ENCODE measurements at regions not wholly inside any gene's neighbourhood (a gene's known extent, or its start where the extent isn't known, plus 50 kb on each side); places are given as distances from the start of the nearest gene placed in this dataset.

- Histone ChIP-seq H3K4me3 (ENCODE audit: low read depth, low read length) (no peak overlapping the region), H3K27ac (ENCODE audit: low read depth, low read length) (no peak overlapping the region), H3K9me3 (ENCODE audit: control insufficient read depth, insufficient read depth, low read length) (peaks cover 23% of the 10 kb centered on the region), H3K27me3 (ENCODE audit: control insufficient read depth, insufficient read depth, low read length) (no peaks in the 10 kb centered on the region)
- no peak for TF ChIP-seq CTCF (IDR thresholded peaks at IDR 0.05; ENCODE audit: low read depth, low read length)
- ChIA-PET POLR2A (no interaction called here), CTCF (no interaction called here)
- no peak for DNase-seq (ENCODE audit: low read depth, low spot score)
Observed at GRCh38 chr2:139610512-139610911, 830.3 kb upstream of the NXPH2 start.

- no peaks in the 10 kb centered on the region for H3K27me3 ChIP-seq (ENCODE audit: control insufficient read depth, insufficient read depth, low read length)
- peaks cover 23% of the 10 kb centered on the region for H3K9me3 ChIP-seq (ENCODE audit: control insufficient read depth, insufficient read depth, low read length)
- no peak overlapping the region for H3K4me3 ChIP-seq (ENCODE audit: low read depth, low read length)
- POLR2A ChIA-PET: no interaction called here
- no peak overlapping the region for H3K27ac ChIP-seq (ENCODE audit: low read depth, low read length)
- CTCF ChIA-PET: no interaction called here
- DNase-seq (ENCODE audit: low read depth, low spot score): no peak
- no peak for TF ChIP-seq CTCF (IDR thresholded peaks at IDR 0.05; ENCODE audit: low read depth, low read length)
Observed at GRCh38 chr2:139609109-139609508, 828.9 kb upstream of the NXPH2 start.

GRCh38 chr2:139605668-139606067 is 825.5 kb upstream of the NXPH2 start:
- Histone ChIP-seq H3K4me3 (ENCODE audit: low read depth, low read length) (no peak overlapping the region), H3K27ac (ENCODE audit: low read depth, low read length) (no peak overlapping the region), H3K9me3 (ENCODE audit: control insufficient read depth, insufficient read depth, low read length) (peaks cover 18% of the 10 kb centered on the region), H3K27me3 (ENCODE audit: control insufficient read depth, insufficient read depth, low read length) (no peaks in the 10 kb centered on the region)
- no peak for DNase-seq (ENCODE audit: low read depth, low spot score)
- TF ChIP-seq CTCF (IDR thresholded peaks at IDR 0.05; ENCODE audit: low read depth, low read length): no peak
- CTCF ChIA-PET: no interaction called here
- POLR2A ChIA-PET: no interaction called here

- Histone ChIP-seq H3K27me3 (ENCODE audit: control insufficient read depth, insufficient read depth, low read length) (no peaks in the 10 kb centered on the region), H3K27ac (ENCODE audit: low read depth, low read length) (no peak overlapping the region), H3K9me3 (ENCODE audit: control insufficient read depth, insufficient read depth, low read length) (peaks cover 2% of the 10 kb centered on the region; the same call in 1 of the 2 replicates), H3K4me3 (ENCODE audit: low read depth, low read length) (no peak overlapping the region)
- DNase-seq (ENCODE audit: low read depth, low spot score): no peak
- ChIA-PET POLR2A (no interaction called here), CTCF (no interaction called here)
- TF ChIP-seq CTCF (IDR thresholded peaks at IDR 0.05; ENCODE audit: low read depth, low read length): no peak
Observed at GRCh38 chr2:139600166-139600565, 820.0 kb upstream of the NXPH2 start.

- no peaks in the 10 kb centered on the region for H3K9me3 ChIP-seq (ENCODE audit: control insufficient read depth, insufficient read depth, low read length)
- POLR2A ChIA-PET: no interaction called here
- no peak overlapping the region for H3K4me3 ChIP-seq (ENCODE audit: low read depth, low read length)
- no peaks in the 10 kb centered on the region for H3K27me3 ChIP-seq (ENCODE audit: control insufficient read depth, insufficient read depth, low read length)
- no peak for DNase-seq (ENCODE audit: low read depth, low spot score)
- no peak for TF ChIP-seq CTCF (IDR thresholded peaks at IDR 0.05; ENCODE audit: low read depth, low read length)
- H3K27ac ChIP-seq (ENCODE audit: low read depth, low read length): no peak overlapping the region
- CTCF ChIA-PET: no interaction called here
Observed at GRCh38 chr2:139585101-139585500, 804.9 kb upstream of the NXPH2 start.
